ENCODE measurements at regions not wholly inside any gene's neighbourhood (a gene's known extent, or its start where the extent isn't known, plus 50 kb on each side); places are given as distances from the start of the nearest gene placed in this dataset.

GRCh38 chr5:118681655-118682054 is 306.7 kb downstream of the DTWD2 start:
- H3K9ac ChIP-seq (ENCODE audit: extremely low read depth, insufficient read length, low read length) = no peak overlapping the region
- no peak overlapping the region for H3K4ac ChIP-seq (ENCODE audit: low read depth, low read length)
- no peak overlapping the region for H2BK15ac ChIP-seq (ENCODE audit: low read depth, low read length)
- no peaks in the 10 kb centered on the region for H3K23me2 ChIP-seq (ENCODE audit: insufficient read length, low read depth, low read length, poor library complexity, severe bottlenecking)
- H4K20me1 ChIP-seq (ENCODE audit: control insufficient read depth, insufficient read depth, insufficient read length) = no peaks in the 10 kb centered on the region
- no peak overlapping the region for H3K4me2 ChIP-seq (ENCODE audit: insufficient read depth, insufficient read length, low read length)
- H2BK120ac ChIP-seq (ENCODE audit: low read depth, low read length, poor library complexity, severe bottlenecking) = no peak overlapping the region
- no peak overlapping the region for H3K56ac ChIP-seq (ENCODE audit: insufficient read length, low read depth, low read length)
- Mint-ChIP-seq H3K27me3 (ENCODE audit: low read depth) (no peaks in the 10 kb centered on the region), H3K36me3 (ENCODE audit: insufficient read depth in 1 of 3, low read depth in 3 of 3) (no peaks in the 10 kb centered on the region), H3K27ac (no peak overlapping the region), H3K9me3 (no peaks in the 10 kb centered on the region), H3K4me1 (peaks cover 4 to 7% of the 10 kb centered on the region in 2 experiments; a peak in 3 of 4 replicates), H3K4me3 (no peak overlapping the region)
- H4K8ac ChIP-seq (replicated peaks; ENCODE audit: insufficient read length, low read depth, low read length) = no peak overlapping the region
- H4K91ac ChIP-seq (ENCODE audit: insufficient read length, low read depth, low read length) = no peak overlapping the region
- H3K18ac ChIP-seq (ENCODE audit: insufficient read length, low read depth, low read length) = no peak overlapping the region
- no peak overlapping the region for H2AFZ ChIP-seq (ENCODE audit: low read length)
- H3K79me2 ChIP-seq (ENCODE audit: insufficient read depth, low read length) = no peaks in the 10 kb centered on the region
- no peaks in the 10 kb centered on the region for H3K9me3 ChIP-seq (ENCODE audit: control insufficient read depth, low read depth, low read length)
- H3K14ac ChIP-seq (ENCODE audit: insufficient read depth, low read length) = no peak overlapping the region
- DNase-seq = no peak
- H2BK20ac ChIP-seq (ENCODE audit: low read depth, low read length, poor library complexity, severe bottlenecking) = no peak overlapping the region
- H3K4me1 ChIP-seq (ENCODE audit: insufficient read depth, low read length) = no peaks in the 10 kb centered on the region
- H2BK5ac ChIP-seq (ENCODE audit: insufficient read length, low read length) = no peak overlapping the region
- H3K27ac ChIP-seq (ENCODE audit: insufficient read length, low read depth, low read length) = no peak overlapping the region
- no peak overlapping the region for H3K23ac ChIP-seq (ENCODE audit: insufficient read length, low read depth, low read length)
- H4K5ac ChIP-seq (ENCODE audit: insufficient read length, low read depth, low read length) = no peak overlapping the region
- no peaks in the 10 kb centered on the region for H3K27me3 ChIP-seq (ENCODE audit: insufficient read depth, low read length)
- no peak overlapping the region for H3T11ph ChIP-seq (ENCODE audit: low read length)
- no peak overlapping the region for H2BK12ac ChIP-seq (ENCODE audit: insufficient read length, low read depth, low read length)
- no peak for TF ChIP-seq CTCF (conservative IDR thresholded peaks at IDR 0.05)
- H2AK5ac ChIP-seq (ENCODE audit: insufficient read length, low read length) = no peak overlapping the region
- no peaks in the 10 kb centered on the region for H3K79me1 ChIP-seq (ENCODE audit: insufficient read depth, low read depth, low read length, poor library complexity, severe bottlenecking)
- no CpG with 5 or more reads among the region's 2 CpGs for WGBS (ENCODE audit: extremely low coverage, insufficient read length, low lambda C conversion rate)
